ENCODE measurements at regions not wholly inside any gene's neighbourhood (a gene's known extent, or its start where the extent isn't known, plus 50 kb on each side); places are given as distances from the start of the nearest gene placed in this dataset.

DNA sequence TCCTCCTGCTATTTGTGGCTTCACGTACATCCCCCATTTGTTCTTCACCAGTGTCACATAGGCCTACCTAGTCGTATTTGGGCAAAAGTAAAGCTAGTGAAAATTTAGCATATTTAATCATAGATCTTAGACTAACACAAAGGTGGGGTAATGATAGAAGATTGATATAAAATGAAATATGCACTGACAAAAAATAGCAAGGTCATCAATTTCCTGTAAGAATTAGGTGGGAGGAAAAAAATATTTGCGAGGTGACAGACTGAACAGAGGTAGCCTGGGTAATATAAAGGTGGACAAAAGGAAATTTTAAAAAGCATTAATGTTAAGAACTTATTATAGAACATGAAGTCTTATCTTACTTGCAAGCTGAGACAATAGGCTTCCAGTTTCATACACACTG lies 239.9 kb downstream of the PCDH10 start:
- TF ChIP-seq, protein P1, sequence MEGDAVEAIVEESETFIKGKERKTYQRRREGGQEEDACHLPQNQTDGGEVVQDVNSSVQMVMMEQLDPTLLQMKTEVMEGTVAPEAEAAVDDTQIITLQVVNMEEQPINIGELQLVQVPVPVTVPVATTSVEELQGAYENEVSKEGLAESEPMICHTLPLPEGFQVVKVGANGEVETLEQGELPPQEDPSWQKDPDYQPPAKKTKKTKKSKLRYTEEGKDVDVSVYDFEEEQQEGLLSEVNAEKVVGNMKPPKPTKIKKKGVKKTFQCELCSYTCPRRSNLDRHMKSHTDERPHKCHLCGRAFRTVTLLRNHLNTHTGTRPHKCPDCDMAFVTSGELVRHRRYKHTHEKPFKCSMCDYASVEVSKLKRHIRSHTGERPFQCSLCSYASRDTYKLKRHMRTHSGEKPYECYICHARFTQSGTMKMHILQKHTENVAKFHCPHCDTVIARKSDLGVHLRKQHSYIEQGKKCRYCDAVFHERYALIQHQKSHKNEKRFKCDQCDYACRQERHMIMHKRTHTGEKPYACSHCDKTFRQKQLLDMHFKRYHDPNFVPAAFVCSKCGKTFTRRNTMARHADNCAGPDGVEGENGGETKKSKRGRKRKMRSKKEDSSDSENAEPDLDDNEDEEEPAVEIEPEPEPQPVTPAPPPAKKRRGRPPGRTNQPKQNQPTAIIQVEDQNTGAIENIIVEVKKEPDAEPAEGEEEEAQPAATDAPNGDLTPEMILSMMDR (IDR thresholded peaks at IDR 0.05 in 4 of 5, conservative IDR thresholded peaks at IDR 0.05 in 1 of 5): no peak
- no peak for TF ChIP-seq POLR2A (IDR thresholded peaks at IDR 0.05)
